ENCODE measurements at regions not wholly inside any gene's neighbourhood (a gene's known extent, or its start where the extent isn't known, plus 50 kb on each side); places are given as distances from the start of the nearest gene placed in this dataset.

DNA sequence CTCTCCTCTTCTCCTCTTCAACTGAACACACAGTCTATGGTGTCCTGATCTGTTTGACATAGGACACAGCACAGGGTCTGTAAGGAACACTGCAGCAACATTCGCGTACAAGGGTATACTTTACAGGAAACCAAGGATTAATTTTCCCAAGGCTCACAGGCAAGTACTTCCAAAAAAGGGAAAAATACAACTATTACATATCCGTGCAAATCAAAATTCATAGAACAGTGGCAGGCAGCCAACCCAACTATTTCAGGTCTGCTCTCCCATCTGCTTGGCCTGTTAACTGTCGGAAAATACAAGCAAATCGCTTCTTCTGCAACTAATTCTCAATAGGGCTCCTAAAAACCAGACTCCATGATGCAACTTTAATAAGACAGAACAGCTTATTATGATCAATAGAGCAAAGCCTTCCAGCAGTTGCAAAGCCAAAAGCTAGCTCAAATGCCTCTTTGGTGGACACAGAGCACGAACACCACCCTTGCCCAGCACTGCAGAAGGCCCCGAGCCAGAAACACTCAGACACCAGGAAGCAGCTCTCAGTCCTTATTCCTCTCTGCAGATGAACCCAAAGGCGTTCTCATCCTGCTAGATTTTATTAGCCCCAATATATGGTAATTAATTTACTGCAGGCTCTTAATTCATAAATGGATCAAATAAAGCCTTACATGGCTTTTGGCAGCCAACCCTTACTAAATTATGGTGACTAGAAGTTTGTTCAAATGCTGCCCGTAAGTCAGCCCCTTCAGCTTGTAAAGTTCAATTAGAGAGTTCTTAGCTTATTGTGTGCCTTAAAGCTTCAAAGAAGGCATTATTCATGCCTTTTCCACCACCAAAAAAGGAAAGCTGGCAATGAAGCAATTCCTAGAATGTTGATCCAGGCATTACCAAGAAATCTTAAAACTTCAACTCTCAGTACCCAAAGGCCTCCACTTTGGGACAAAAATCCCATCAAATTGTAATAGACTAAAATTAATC is 68.8 kb downstream of the ZNF608 start:
- H3K36me3 ChIP-seq (ENCODE audit: insufficient read depth, low read length) = no peaks in the 10 kb centered on the region; the same call in 1 of the 2 replicates
- H3K9me3 ChIP-seq (ENCODE audit: low read length) = no peaks in the 10 kb centered on the region
- ChIA-PET POLR2A (interaction anchor here (0.7 to 2.1 kb wide), 5 partner anchors 9 to 438 kb away, joined by 3 to 10 read pairs (median 3); no protein-coding TSS in a partner anchor), CTCF (ENCODE audit: unreplicated experiment) (no interaction called here)
- H3K4me2 ChIP-seq (ENCODE audit: low read length) = no peak overlapping the region
- TF ChIP-seq EZH2phosphoT487 (IDR thresholded peaks at IDR 0.05; ENCODE audit: borderline replicate concordance, low read depth, low read length) = no peak
- TF ChIP-seq, protein P1, sequence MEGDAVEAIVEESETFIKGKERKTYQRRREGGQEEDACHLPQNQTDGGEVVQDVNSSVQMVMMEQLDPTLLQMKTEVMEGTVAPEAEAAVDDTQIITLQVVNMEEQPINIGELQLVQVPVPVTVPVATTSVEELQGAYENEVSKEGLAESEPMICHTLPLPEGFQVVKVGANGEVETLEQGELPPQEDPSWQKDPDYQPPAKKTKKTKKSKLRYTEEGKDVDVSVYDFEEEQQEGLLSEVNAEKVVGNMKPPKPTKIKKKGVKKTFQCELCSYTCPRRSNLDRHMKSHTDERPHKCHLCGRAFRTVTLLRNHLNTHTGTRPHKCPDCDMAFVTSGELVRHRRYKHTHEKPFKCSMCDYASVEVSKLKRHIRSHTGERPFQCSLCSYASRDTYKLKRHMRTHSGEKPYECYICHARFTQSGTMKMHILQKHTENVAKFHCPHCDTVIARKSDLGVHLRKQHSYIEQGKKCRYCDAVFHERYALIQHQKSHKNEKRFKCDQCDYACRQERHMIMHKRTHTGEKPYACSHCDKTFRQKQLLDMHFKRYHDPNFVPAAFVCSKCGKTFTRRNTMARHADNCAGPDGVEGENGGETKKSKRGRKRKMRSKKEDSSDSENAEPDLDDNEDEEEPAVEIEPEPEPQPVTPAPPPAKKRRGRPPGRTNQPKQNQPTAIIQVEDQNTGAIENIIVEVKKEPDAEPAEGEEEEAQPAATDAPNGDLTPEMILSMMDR (conservative IDR thresholded peaks at IDR 0.05; ENCODE audit: low read length) = no peak
- H3K27ac ChIP-seq (ENCODE audit: low read depth, low read length, poor library complexity, severe bottlenecking) = no peak overlapping the region
- H3K4me1 ChIP-seq (ENCODE audit: insufficient read depth, low read length, poor library complexity, severe bottlenecking) = peaks cover 4% of the 10 kb centered on the region
- intact Hi-C loops (cut with micrococcal nuclease; ENCODE audit: unreplicated experiment) = no loop called here
- no peak overlapping the region for H2AFZ ChIP-seq (ENCODE audit: low read length)
- peaks cover 12% of the 10 kb centered on the region for H4K20me1 ChIP-seq (ENCODE audit: insufficient read depth, low read length)
- peaks cover 62% of the 10 kb centered on the region for H3K79me2 ChIP-seq (ENCODE audit: insufficient read depth, low read depth, low read length)
- BruUV-seq (replicated peaks) = no TSS peak
- no peaks in the 10 kb centered on the region for H3K9me2 ChIP-seq (ENCODE audit: insufficient read depth, low read length)
- no peak for DNase-seq (ENCODE audit: low spot score)
- no peak overlapping the region for H3K4me3 ChIP-seq (ENCODE audit: low read depth, low read length, poor library complexity, severe bottlenecking)

DNA sequence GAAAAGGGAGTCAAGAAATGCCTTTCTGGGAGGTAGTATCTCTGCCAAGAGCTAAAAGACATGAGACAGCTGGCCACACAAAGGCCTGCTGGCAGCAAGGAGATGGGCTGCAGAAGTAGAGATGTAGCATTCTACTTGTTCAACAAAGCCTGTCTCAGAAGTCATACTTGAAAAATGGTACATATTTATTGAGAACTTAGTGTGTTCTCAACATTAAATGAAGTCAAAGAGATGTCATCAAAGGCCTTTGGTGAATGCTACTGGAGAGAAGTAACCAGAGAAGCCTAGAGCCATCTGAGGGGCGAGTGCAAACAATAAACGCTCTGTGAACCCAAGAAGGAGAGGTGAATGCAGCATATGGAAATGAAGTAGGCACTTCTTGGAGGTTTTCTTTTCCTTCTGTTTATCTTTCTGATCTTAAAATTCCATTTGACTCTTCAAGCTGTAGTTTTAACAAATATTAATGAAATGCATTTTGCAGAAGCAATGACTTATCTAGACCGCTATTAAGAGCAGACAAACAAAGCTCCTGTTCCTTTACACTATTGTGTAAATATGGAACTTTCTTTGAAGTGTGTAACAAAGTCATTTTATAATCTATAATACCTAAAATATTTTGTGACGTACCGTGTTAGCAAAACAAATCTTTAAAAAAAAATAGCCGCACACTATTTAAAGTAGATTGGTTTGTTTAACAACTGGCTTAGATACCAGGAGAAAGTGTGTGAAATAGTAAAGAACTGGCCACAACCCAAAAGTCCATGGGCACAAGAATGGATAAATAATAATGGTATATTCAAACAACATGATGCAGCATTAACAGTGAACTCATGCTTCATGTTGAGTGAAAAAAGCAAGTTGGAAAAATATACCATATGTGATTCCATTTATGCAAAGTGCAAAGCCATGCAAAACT is 70.2 kb downstream of the ZNF608 start:
- Histone ChIP-seq H3K27ac (ENCODE audit: low read depth, low read length, poor library complexity, severe bottlenecking) (no peak overlapping the region), H3K79me2 (ENCODE audit: insufficient read depth, low read depth, low read length) (peaks cover 67% of the 10 kb centered on the region; the same call in 1 of the 2 replicates), H3K36me3 (ENCODE audit: insufficient read depth, low read length) (no peaks in the 10 kb centered on the region), H3K9me2 (ENCODE audit: insufficient read depth, low read length) (no peaks in the 10 kb centered on the region), H3K9me3 (ENCODE audit: low read length) (no peaks in the 10 kb centered on the region), H3K4me2 (ENCODE audit: low read length) (no peak overlapping the region), H3K4me3 (ENCODE audit: low read depth, low read length, poor library complexity, severe bottlenecking) (no peak overlapping the region), H3K4me1 (ENCODE audit: insufficient read depth, low read length, poor library complexity, severe bottlenecking) (peaks cover 8% of the 10 kb centered on the region), H2AFZ (ENCODE audit: low read length) (no peak overlapping the region), H4K20me1 (ENCODE audit: insufficient read depth, low read length) (peaks cover 16% of the 10 kb centered on the region)
- ChIA-PET CTCF (ENCODE audit: unreplicated experiment) (no interaction called here), POLR2A (interaction anchor here (0.7 to 2.1 kb wide), 4 partner anchors 12 to 436 kb away, joined by 3 to 10 read pairs (median 4); no protein-coding TSS in a partner anchor)
- no peak for DNase-seq (ENCODE audit: low spot score)
- BruUV-seq (replicated peaks) = no TSS peak
- intact Hi-C loops (cut with micrococcal nuclease; ENCODE audit: unreplicated experiment) = no loop called here
- no peak for TF ChIP-seq EZH2phosphoT487 (IDR thresholded peaks at IDR 0.05; ENCODE audit: borderline replicate concordance, low read depth, low read length)
- TF ChIP-seq, protein P1 (conservative IDR thresholded peaks at IDR 0.05; ENCODE audit: low read length) = no peak
